ENCODE measurements at regions not wholly inside any gene's neighbourhood (a gene's known extent, or its start where the extent isn't known, plus 50 kb on each side); places are given as distances from the start of the nearest gene placed in this dataset.
A peak's percentile ranks its signal among the peaks of the same experiment; 100 is the strongest.
"Not testable (repeated sequence)": the region's sequence is repeated elsewhere in the genome, so short reads cannot be mapped to it uniquely, and the experiment has no call there.

DNA sequence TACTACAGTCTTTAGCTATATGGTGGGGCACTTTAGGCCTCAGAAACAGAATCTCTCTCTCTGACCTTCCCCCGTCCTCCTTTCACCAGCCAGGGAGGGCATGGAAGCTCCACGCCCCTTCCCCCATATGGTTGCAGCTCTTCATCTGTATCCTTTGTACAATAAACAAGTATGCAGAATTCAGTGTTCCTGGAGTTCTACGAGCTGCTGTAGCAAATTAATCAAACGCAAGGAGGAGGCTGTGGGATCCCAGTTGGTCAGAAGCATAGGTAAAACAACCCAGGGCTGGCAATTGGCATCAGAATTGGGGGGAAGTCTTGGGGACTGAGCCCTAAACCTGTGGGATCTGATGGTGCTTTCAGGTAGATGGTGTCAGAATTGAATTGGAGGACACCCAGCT is 163.7 kb upstream of the NLRP1 start:
- no peak for DNase-seq (ENCODE audit: low spot score)

DNA sequence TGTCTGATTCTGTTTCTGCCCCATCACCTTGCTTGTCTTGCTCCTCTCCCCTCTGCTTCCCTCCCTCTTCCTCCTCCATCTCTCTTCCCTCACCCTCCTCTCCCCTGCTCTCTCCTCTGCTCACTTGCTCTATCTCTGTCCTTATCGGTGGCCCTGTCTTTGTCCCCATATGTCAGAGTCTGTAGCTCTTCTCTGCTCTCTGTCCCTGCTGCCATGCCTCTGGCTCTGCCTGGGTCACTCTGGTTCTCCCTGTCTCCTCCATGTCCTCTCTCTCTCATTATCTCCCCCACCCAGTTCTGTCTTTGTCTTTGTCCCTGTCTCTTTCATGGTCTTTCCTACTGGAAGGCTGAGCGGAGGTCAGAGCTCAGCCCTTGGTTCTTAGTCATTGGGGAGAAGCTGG is 169.1 kb upstream of the NLRP1 start:
- no peak for DNase-seq (ENCODE audit: low spot score)

DNA sequence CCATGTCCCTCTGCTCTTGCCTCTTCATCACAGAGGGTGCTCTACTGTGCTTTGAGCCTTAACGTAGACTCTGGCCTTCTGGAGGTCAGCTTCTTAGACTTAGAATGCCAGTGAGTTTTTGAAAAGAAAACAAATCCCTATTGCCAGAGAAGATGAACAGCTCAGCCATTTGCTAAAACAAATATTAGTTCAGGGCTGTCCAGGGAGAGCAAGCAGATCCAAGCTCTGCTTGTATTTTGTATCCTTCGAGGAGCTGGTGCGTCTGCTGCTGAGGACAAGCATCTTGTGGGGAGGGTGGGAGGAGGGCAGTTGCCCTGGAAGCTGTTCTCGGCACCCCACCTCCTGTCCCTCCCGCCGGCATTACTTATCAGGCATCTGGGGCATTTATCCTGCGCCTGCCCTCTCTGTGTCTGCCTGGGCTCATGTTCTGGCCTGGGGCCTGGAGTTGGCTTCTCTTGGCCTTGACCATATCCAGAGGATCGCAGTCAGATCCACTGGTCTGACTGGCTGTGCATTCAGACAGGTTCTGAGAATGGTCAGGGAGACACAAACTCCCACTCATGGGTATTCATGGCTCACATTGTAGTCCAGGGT is 173.1 kb upstream of the NLRP1 start:
- no peak for DNase-seq (ENCODE audit: low spot score)

DNA sequence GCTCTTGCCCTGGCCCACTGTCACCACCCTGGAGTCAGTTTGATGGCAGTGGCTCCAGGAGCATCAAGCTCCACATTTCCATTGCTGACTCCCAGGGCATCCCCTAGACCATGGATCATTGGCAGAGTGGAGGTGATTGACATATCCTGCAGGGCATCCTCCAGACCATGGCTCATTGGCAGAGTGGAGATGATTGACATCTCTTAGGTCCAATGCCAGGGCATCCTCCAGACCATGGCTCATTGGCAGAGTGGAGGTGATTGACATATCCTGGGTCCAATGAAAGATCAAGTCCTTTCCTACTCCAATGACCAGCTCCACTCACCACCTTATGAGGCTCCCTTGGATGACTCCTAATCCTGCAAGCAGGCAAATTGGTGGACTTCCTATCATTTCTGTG is 174.3 kb upstream of the NLRP1 start:
- peak; percentile 18 for DNase-seq (ENCODE audit: low spot score)

DNA sequence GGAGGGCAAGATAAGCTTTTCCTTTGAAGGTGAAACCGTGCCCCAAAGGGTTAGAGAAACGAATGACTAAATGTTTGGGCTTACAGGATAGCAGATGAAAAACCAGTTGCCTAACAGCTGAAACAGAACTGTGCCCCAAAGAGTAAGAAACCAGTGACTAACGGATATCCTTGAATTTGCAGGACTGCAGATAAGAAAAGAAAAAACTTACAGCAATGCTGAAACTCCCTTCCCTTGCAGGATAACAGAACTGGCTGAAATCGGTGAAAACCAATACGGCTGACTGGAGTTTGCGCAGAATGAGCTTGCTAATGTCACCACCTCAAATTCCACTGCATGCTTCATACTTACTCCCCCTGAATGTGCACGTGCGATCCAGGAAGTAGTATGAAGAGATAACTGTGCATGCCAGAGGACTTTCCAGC is 175.2 kb upstream of the NLRP1 start:
- no peak for DNase-seq (ENCODE audit: low spot score)

DNA sequence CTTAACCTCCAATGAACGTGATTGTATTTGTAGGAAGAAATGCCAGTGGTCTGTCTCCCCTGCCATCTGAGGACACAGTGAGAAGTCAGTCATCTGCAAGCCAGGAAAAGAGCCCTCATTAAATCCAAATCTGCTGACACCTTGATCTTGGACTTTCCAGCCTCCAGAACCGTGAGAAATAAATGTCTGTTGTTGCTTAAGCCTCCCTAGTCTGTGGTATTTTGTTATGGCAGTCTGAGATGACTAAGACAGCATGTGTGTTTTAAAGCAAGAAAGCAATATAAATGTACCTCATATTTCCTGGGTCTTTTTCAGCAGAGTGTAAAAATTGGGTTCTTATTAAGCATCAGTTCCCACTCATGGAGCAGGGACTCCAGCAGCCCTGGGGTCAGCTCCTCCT is 177.9 kb upstream of the NLRP1 start:
- DNase-seq (ENCODE audit: low spot score), result no peak

DNA sequence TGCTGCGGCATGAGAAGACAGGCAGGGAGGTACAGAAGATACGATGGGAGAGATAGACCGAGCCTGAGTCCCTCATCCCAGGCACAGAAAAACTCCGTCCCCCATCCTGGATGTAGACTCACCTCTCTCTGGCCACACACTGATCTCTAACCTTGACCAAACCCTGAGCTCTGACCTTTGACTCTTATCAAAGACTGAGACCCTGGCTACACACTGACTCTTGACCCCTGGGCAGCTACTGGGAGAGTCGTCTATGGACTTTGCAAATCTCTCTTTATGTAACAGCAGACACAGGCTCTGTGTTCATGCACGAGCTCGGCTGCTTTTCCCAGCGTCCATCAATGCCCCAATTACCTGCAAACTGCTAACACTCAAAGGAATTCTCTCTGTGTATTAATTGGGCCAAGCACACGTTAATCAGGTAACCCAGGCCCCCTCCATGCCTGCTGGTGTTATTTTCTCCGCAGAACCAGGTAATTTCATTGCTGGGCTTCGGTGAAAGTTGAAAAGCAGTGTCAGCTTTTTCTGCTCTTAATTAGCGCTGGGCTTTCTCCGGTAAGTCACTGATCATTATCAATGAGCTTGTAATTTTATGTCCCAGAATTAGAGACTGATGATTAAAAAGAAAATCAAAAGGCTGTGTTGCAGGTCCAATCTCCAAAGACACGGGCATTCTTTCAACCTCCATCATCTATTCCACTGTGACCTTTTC is 179.4 kb upstream of the NLRP1 start:
- DNase-seq (ENCODE audit: low spot score), result no peak

DNA sequence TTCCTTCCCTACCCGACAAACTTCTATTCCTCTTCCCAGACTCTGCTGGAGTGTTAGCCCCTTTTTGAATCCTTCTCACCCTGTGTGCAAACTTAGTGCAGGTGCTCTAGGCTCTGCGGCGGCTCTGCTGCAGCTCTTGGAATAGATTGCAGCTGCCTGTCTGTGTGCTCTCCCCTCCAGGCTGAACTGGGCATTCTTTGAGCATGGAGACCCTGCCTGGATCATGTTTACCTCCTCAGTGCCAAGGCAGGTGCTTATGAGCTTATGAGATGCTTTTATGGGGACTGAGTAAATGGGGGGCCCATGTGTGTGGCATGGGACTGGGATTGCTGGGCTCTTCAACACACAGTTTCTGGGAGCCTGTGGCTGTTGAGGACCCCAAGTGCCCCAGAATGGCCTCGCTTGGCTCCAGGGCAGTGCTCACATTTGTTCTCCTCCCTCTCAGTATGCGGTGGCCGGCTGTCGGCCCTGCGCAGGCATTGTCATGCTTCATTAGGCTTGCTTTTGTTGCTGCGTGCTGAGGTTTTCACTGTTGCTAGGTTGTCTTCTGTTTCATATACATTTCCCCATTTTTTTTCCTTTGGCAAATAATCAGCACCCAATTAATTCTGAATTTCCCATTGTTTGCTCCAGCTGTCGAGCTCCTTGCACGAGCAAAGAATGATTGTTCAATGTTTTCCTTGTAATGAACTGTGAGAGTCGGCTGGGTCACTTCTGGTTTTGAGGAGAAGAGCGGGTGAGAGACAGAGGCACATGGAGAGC is 185.5 kb upstream of the NLRP1 start:
- DNase-seq (ENCODE audit: low spot score), result no peak

DNA sequence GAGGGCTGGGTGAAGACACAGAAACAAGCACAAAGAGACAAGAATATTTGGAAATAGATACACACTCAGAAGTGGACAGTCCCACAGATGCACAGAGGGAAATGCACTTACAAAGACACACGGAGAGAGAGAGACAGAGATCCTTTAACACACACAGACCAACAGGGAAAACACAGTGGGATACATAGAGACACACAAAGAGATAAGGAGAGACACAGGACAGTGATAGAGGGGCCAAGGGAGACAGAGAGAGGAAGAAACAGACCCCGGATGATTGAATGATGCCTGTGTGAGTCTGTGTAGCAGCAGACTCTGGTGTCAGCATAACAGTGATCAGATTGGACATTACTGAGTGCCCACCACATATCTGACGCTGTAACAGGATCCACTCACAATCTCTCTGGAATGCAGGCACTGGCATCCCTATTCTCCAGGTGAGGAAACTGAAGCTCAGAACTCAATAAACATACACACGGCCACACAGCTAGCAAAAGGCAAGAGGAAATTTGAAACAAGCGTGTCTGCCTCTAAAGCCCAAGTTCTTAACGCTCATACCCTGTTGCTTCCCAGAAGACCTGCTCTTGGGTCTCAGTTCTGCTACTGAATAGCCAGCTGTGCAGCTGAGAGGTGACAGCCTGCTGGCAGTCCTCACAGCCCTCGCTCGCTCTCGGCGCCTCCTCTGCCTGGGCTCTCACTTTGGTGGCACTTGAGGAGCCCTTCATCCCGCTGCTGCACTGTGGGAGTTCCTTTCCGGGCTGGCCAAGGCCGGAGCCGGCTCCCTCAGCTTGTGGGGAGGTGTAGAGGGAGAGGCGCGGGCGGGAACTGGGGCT is 186.3 kb upstream of the NLRP1 start:
- DNase-seq (ENCODE audit: low spot score), result no peak

DNA sequence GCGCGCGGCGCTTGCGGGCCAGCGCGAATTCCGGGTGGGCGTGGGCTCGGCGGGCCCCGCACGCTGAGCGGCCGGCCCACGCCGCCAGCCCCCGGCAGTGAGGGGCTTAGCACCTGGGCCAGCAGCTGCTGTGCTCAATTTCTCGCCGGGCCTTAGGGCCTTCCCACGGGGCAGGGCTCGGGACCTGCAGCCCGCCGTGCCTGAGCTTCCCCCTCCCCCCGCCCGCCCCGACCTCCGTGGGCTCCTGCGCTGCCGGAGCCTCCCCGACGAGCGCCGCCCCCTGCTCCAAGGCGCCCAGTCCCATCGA is 186.9 kb upstream of the NLRP1 start:
- not testable (repeated sequence) for DNase-seq (ENCODE audit: low spot score)

DNA sequence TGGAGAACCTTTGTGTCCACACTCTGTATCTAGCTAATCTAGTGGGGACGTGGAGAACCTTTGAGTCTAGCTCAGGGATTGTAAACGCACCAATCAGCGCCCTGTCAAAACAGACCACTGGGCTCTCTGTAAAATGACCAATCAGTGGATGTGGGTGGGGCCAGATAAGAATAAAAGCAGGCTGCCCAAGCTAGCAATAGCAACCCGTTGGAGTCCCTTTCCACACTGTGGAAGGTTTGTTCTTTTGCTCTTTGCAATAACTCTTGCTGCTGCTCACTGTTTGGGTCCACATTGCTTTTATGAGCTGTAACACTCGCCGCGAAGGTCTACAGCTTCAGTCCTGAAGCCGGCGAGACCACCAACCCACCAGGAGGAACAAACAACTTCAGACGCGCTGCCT is 187.7 kb upstream of the NLRP1 start:
- DNase-seq (ENCODE audit: low spot score), result not testable (repeated sequence)

DNA sequence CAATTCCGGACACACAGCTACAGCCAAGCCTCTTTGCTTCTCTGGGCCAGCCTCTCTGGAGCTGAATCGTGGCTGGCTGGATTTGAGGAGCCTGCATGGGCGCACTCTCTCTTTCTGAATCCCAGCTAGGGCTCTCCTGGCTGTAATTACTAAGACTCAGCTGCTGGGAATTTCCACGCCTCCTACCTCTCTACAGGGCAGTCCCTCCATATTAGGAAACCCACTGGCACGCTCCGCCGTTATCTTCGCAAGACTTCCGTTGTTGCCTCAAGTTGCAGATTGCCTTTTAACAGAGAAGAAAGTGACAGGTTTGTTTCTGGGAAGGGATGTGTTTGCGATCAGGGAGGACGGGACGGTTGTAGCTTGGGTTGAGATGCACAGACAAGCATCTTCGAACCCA is 188.4 kb upstream of the NLRP1 start:
- no peak for DNase-seq (ENCODE audit: low spot score)

DNA sequence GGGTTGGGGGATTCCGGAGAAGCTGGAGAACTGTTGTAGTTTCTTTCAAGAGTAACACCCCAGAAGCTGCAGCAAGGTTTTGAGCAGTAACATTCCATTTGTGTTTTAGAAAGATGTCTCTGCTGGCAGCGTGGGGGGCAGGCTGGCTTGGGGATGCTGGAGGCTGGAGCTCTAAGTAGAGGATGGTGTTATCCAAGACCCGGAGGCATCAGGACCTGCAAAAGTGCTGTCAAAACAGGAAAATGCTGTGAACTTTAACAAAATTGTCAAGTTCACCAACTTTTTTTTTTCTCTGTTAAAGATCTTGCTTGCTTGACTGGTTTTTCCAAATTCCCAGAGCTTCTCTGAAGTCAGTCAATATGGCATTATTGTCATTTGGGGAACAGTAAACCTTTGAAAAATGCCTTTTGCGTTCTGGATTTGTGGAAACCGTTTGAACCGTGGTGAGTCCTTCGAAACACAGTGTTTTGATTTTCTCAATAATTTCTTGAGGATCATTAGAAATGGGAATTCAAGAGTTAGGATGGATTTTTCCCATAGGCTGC is 189.6 kb upstream of the NLRP1 start:
- DNase-seq (ENCODE audit: low spot score), result no peak

DNA sequence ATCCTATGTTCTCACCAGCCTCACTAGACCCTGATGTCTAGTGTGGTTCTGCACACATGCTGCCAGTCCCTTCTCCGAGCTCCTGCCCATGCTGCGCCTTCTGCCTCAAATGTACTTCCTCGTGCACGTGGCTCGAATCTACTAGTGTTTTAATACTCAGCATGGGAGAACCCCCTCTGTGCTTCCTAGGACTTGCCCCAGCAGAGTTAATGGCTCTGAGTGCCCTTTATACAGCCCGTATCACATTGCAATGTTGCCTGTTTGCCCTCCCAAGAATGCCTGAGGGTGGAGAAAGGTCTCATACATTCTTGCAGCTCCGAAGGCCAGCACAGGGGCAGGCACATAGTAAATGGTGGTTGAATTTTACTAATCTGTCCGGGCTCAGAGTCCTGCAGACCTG is 190.8 kb upstream of the NLRP1 start:
- DNase-seq (ENCODE audit: low spot score), result no peak

DNA sequence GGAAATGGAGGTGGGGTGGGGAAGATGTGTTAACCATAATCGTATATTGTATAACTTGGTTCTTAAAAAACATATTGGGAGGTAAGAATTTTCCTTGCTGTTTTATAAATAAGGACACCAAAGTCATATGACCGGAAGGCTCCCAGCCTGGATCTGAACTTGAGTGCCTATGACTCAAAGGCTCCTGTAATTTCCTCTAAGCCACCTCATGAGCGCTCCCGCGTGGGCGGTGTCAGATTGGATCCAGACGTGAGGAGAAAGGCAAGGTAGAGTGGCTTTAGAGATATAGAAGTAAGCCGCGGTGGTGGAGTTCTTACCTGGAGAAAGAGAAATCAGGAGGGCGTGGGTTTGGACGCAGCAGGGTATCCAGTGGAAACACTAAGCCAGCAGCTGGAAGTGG is 196.2 kb upstream of the NLRP1 start:
- DNase-seq (ENCODE audit: low spot score), result no peak

DNA sequence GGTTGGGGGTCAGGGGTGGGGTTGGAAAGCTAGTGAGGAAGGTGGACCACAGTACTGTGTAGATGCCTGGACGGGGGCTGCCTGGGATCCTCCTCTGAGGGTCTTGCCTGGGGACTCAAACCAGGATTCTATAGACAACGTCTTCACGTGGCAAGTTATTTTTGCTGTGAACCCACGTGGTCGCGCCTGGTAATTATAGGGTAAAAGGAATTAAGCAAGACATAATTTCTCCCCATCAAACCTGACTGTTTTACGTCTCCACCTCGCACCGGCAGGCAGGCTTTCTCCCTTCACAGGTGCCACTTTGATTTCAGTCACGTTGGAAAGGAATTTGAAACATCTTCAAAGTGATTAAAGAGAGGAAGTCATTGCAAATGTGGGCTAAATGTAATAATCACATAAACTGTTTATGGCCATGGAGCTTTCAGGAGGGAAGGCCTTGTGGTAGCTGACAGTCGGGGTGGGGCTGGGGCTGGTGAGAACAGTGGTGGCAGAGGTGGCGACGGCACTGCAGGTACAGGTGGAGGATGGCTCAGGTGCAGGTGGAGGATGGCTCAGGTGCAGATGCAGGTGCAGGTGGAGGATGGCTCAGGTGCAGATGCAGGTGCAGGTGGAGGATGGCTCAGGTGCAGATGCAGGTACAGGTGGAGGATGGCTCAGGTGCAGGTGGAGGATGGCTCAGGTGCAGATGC is 197.1 kb upstream of the NLRP1 start:
- DNase-seq (ENCODE audit: low spot score), result no peak

DNA sequence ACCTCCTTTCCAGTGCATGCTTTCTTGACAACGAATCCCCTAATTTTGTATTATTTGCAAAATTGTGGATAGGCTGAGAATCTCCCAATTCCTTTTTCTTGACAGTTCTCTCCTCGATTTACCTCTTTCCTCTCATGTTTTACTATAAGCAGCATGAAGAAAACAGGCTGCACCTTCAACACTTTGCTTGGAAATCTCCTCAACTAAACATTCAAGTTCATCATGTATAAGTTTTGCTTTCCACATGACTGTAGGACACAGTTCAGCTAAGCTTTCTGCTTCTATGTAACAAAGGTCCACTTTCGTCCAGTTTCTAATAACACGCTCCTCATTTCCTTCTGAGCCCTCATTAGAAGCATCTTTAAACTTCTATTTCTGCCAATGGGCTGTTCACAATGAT is 199.0 kb upstream of the NLRP1 start:
- DNase-seq (ENCODE audit: low spot score), result no peak

DNA sequence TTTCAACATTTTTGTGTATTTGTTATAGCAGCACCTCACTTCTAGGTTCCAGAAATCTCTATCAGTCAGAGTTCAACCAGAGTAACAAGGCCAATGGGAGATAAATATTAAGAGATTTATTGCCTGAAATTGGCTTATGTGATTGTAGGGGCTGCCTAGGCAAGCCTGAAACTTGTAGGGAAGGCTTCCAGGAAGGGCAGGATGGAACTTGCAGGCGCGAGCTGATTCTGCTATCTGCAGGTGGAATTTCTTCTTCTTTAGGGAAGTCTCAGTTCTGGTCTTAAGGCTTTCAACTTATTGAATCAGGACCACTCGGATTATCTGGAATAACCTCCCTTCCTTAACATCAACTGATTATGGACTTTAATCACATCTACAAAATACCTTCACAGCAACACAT is 199.5 kb upstream of the NLRP1 start:
- DNase-seq (ENCODE audit: low spot score), result no peak

DNA sequence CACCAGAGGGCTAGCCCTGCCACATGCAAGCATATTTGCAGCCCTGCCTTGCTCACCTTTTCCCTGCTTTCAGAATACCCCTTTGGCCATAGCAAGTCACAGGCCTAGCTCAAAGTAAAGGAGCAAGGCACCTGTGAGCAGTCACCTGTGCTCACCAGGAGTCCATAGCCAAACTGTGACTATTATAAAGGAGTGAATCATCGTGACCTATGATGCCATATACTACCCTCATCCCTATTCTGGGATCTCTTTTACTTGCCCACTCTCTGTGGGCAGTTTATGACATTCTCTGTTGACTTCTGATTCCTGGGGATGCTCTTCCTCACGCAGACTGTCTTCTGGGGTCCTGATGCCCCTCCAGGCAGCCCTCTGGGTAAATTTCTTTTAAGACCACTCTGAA is 200.5 kb upstream of the NLRP1 start:
- no peak for DNase-seq (ENCODE audit: low spot score)

DNA sequence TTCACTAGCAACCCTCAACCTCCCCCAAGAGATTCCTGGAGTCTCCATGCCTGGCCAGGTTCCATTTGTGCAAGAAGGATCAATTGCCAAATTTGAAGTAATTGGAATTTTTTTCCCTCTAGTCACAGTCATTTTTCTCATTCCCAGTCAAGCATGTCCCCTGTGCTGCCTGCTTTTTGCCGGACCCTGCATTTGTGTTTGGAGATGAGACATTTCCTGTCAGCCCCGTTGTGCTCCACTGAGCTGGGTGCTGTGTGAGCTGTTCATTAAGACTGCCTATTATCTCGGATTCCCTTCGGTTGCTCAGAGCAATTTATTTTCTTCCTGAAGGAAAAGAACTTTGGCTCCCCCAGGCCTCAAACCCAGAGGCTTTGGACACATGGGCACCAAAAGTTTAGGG is 201.0 kb upstream of the NLRP1 start:
- DNase-seq (ENCODE audit: low spot score), result no peak

DNA sequence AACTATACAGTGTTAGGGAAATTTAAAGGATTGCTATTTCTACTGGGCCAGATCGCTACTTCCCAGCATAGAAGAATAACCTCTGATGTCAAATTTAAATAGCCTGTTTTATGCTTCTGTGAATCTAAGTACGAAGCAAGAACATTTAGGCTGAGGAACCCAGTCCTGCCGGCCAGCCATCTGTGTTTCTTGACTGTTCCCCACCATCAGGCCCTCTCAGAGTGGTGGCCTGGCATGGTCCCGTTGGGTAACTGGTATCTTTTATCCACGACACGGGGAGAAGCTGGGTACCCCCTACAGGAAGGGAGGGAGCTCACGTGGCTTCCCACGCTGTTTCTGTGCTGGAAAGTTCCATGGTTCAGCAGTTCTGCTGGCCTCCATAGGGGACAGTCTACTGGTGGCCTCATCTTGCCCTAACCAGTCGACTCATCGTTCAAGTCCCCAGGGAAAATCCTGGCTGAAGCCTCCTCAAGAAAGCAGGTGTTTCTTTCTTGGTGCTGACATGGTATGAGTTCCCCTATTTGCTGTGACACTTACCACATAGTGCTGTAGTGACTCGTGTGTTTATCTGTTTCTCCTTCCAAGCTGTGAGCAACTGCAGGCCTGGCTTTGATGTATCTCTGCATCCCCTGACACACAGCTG is 201.7 kb upstream of the NLRP1 start:
- DNase-seq (ENCODE audit: low spot score), result no peak
